Neural progenitor cell (in vitro differentiated cells): ENCODE measurements at regions not wholly inside any gene's neighbourhood (a gene's known extent, or its start where the extent isn't known, plus 50 kb on each side); places are given as distances from the start of the nearest gene placed in this dataset.

Experiments
- EZH2 ChIP-seq: fragments of 200-600 bp; sonication (generic); IDR thresholded peaks from 2 replicates; pipeline ENCODE4 v1.6.1; 2017; ENCODE audit warnings: antibody characterized with exemption, mild to moderate bottlenecking, moderate library complexity
- TF ChIP-seq, protein P1 (sequence below): fragments of 200-600 bp; sonication (generic); IDR thresholded peaks from 2 replicates; pipeline ENCODE4 v1.5.1; 2017; ENCODE audit warnings: antibody characterized with exemption, mild to moderate bottlenecking

DNA sequence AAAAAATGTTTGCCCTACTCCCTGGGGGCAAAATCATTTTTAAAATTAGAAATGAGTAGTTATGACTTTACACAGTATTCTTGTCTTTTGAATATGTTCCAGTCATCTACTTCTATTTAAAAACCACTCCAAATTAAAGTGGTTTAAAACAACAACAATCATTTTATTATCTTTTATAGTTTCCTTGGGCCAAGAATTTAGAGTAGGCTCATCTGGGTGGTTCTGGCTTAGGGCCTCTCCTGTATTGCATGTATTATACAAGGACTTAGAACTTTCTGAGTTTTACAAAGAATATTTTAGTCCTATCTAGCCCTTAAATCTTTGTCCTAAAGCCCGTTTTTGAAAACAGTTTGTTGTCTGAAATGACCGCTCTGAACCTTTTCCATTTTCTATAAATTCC is 132.5 kb upstream of the INTU start:
- TF ChIP-seq EZH2: no peak
- TF ChIP-seq, protein P1, sequence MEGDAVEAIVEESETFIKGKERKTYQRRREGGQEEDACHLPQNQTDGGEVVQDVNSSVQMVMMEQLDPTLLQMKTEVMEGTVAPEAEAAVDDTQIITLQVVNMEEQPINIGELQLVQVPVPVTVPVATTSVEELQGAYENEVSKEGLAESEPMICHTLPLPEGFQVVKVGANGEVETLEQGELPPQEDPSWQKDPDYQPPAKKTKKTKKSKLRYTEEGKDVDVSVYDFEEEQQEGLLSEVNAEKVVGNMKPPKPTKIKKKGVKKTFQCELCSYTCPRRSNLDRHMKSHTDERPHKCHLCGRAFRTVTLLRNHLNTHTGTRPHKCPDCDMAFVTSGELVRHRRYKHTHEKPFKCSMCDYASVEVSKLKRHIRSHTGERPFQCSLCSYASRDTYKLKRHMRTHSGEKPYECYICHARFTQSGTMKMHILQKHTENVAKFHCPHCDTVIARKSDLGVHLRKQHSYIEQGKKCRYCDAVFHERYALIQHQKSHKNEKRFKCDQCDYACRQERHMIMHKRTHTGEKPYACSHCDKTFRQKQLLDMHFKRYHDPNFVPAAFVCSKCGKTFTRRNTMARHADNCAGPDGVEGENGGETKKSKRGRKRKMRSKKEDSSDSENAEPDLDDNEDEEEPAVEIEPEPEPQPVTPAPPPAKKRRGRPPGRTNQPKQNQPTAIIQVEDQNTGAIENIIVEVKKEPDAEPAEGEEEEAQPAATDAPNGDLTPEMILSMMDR: no peak
